Ishikawa (cell line): ENCODE measurements at regions not wholly inside any gene's neighbourhood (a gene's known extent, or its start where the extent isn't known, plus 50 kb on each side); places are given as distances from the start of the nearest gene placed in this dataset.

ENCODE experiments used
- CREB1 ChIP-seq: IDR thresholded peaks from 2 replicates; pipeline ENCODE4 v1.6.1; 2012; ENCODE audit warnings: low read depth
- EP300 ChIP-seq: IDR thresholded peaks from 2 replicates; pipeline ENCODE4 v1.6.1; 2012; ENCODE audit warnings: borderline replicate concordance
- TEAD4 ChIP-seq: IDR thresholded peaks from 2 replicates; pipeline ENCODE4 v1.6.1; 2012
- TF ChIP-seq, protein P1 (sequence below): IDR thresholded peaks from 2 replicates; pipeline ENCODE4 v1.6.1; 2012

DNA sequence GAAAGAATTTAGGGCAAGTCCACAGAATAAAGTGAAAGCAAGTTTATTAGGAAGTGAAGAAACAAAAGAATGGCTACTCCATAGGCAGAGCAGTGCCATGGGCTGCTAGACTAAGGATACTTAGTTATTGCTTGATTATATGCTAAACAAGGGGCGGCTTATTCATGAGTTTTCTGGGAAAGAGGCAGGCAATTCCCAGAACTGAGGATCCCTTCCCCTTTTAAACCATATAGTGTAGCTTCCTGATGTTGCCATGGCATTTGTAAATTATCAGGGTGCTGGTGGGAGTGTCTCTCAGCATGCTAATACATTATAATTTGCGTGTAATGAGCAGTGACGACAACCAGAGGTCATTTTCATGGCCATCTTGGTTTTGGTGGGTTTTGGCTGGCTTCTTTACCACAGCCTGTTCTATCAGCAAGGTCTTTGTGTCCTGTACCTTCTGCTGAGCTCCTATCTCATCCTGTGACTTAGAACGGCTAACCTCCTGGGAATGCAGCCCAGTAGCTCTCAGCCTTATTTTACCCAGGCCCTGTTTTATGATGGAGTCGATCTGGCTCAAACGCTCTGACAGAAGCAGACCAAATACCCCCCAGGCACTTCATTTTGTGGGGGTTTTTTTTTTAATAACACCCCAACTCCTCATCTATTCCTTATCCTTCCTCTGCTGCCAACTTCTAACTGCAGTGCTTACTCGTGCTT, 103.0 kb upstream of the RARB start:
- no peak for TF ChIP-seq CREB1
- TF ChIP-seq TEAD4 = no peak
- TF ChIP-seq EP300 = no peak
- TF ChIP-seq, protein P1, sequence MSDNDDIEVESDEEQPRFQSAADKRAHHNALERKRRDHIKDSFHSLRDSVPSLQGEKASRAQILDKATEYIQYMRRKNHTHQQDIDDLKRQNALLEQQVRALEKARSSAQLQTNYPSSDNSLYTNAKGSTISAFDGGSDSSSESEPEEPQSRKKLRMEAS = no peak
